GM18511 (cell line): ENCODE measurements at regions not wholly inside any gene's neighbourhood (a gene's known extent, or its start where the extent isn't known, plus 50 kb on each side); places are given as distances from the start of the nearest gene placed in this dataset.
"Not testable (repeated sequence)": the region's sequence is repeated elsewhere in the genome, so short reads cannot be mapped to it uniquely, and the experiment has no call there.

Source experiments
- ATAC-seq: cut with Tn5 transposase; IDR thresholded peaks from one replicate; pipeline ENCODE4 v1.9.1; 2021; ENCODE audit warnings: mild to moderate bottlenecking, moderate library complexity; ENCODE audit not compliant: unreplicated experiment

GRCh38 chr9:18066608-18067007 is 407.3 kb upstream of the ADAMTSL1 start:
- ATAC-seq, result not testable (repeated sequence)

DNA sequence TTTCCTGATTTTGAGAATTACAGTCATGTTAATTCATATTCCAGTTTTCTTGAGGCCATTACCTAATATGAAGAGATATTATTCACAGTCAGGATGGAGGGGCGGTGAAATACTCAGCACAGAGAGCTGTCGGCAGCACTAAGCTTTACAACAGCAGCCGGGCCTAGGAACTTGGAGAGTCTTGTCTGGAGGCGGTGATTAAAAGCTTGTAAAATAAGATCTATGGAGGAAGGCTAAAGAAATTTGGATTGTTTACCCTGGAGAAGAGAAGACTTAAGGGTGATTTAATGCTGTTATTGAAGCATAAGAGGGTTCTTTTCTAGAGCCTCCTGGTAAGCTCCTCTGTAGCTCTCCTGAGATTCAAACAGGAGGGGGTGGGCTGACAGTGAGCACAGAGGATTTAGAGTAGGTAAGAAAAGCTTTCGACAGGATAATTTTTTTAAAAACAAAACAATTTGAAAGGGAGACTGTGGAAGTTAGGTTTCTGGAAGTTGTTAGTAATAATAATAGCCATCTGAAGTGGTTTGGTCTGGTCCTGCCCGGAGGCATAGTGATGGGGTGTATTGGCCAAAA is 406.3 kb upstream of the ADAMTSL1 start:
- no peak for ATAC-seq

GRCh38 chr9:18068900-18069299 is 405.1 kb upstream of the ADAMTSL1 start:
- ATAC-seq, result no peak

- no peak for ATAC-seq
These were observed 402.3 kb upstream of the ADAMTSL1 start for GRCh38 chr9:18071651-18072060.

GRCh38 chr9:18073002-18073401 is 401.0 kb upstream of the ADAMTSL1 start:
- ATAC-seq, result no peak

DNA sequence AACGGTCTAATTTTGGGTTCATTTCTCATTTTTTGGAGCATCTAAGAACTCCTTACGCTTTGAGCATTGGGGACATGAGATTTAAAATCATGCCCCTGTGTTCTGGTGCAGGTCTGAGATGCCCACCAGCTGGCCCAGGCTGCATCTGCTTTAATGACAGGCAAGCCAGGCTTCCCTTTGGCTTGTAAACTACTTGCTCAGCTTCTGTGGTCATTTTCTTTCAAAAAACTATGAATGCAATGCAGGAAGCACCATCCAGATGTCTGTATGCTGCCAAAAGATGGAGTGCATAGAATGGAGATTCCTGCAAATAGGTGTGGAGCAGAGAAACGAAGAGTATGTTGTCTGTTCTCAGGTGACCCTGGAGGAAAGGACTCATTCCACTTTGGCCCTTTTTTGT is 399.9 kb upstream of the ADAMTSL1 start:
- no peak for ATAC-seq

DNA sequence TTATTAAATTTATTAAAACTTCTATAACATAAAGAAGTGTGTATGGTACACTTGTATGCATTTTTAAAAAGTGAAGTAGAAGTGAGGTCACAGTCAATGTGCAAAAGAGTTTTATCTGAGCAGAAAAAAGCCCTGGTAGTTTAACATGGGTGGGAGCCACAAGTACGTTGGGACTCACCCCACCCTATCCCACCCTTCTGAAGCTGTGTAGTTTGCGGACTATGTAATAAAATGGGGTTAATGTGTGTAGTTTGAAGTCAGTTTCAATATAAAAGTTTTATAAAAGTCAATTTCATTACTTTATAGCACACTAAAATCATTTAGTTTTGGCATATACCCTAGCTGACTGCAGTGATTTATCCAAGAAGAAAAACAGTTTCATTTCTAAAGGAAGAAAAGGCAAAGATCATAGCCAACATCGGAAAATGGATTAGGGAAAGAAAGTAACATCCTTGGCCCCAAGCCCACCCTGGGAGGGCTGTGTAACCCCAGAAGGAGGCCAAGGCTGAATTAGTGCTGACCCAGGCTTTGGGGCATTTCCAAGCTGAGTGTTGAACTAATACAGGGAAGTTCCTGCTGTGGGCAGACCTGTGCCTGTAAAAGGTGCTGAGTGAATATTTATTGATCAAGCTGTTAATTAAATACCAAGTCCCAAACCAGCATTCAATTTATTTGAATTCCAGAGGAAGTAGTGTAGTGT is 398.6 kb upstream of the ADAMTSL1 start:
- ATAC-seq, result no peak

DNA sequence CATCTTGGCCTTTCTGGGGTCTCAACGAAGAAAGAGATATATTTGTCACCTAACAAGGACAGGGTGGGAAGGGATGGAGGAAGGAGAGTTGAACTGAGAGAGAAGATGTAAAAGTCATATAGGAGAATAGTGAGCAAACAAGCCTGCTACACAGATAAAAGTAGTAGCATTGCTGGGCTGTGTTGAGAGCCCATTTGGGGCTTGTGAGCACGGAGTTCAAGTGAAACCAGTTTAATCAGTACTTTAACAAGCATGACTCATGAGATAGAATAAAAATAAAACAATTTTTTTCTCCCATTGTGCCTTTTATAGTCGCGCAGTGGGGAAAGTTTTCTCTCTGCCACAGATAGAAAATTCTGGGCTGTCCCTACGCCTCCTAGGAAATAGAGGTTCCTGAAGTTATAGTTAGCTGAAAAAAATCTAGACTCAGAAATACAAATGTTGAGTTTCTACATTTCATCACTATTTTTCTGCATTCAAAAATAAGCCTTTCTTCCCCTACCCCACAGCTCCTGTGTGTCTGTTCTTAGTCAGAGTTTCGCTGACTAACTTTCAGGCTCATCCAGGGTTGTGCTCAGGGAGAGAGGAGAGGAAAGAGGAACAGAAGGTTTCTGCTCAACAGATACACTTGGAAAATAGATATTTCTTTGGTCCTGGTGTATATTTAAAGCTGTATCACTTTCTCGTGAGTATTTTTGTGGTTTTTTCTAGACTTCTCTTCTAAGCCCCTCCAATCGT is 395.8 kb upstream of the ADAMTSL1 start:
- ATAC-seq, result no peak

- ATAC-seq, result no peak
These were observed 381.8 kb upstream of the ADAMTSL1 start for GRCh38 chr9:18092138-18092537.

DNA sequence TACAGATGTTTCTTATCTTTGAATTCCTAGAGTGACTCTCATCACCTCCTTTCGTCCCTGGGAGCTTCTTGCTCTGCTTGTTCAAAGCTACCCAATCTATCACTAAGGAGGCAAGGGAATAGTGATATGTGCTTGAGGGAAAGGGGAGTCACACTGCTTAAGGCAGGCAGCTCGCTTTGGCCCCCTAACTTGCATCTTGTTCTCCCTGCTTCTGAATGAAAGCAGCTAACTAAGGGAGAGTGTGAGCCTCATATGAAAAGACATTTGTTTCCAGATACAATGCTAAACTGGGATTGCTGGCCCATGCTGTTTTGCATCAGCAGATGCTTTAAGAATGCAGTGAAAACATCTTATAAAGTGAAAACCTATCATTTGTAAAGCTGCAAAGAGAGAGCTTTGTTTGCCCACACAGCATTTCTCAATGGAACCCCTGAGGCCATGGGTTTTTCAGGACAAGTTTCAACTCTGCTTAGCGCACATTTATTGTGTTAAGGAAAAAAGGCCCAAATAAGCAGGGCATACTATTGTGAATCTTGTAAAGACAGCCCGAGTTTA is 367.9 kb upstream of the ADAMTSL1 start:
- ATAC-seq, result no peak

GRCh38 chr9:18109675-18110074 is 364.3 kb upstream of the ADAMTSL1 start:
- no peak for ATAC-seq

GRCh38 chr9:18111146-18111545 is 362.8 kb upstream of the ADAMTSL1 start:
- ATAC-seq, result no peak

DNA sequence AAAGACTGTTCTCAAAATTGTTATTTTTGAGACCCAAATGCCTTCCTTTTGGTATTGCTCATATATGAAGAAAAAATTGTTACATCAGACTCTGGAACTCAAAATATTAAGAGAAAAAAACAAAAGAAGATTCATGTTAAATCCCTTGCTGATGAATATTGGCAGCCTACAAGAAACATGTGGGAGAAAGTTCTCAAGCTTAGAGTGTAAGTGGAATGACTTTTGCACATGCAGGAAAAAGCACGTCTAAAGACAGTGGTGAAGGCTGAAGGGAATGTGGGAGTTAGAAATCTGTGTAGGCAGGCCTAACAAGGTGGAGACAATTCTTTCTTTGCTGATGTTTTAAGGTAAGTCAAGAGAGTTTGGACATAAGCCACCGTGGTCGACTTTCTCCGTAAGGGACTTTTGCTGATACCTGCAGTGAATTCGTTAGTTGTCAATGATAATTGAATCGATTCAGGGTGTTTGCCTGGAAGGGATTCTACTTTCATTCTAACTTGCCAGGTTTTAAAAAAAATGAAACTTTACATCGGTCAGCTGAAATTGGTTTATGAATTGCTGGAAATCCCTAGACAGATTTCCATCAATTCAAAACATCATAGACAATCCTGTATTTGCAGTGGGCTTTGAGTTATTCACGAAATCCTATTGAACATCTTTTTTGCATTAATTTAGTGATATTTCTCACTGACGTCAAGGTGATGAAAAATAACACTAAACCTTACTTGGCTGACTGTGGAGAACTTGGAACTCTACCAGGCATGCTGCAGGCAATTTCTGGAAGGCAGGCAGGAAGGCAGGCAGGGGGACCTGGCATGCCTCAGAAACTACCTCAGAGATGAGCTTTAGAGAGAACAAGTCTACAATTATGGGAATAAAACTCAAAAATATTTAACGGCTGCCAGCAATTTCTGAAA is 359.1 kb upstream of the ADAMTSL1 start:
- ATAC-seq, result no peak

DNA sequence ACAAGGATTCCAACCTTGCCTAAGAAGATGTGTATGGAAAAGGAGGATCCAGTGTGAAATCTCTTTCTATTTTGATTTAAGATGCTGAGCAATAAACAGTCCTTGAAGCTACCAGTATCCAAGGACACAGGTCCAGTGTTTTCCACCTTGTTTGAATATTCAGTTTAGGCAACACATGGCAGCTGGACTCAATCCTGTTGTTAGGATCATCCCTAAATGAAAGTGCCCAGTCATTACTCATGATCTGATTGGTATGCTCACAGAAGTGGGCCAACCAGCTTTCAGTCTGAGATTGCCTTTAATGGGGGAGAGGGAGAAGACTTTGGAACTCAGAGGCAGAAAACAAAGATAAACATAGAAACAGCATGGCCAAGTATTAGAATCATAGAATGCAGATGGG is 355.7 kb upstream of the ADAMTSL1 start:
- ATAC-seq, result no peak

DNA sequence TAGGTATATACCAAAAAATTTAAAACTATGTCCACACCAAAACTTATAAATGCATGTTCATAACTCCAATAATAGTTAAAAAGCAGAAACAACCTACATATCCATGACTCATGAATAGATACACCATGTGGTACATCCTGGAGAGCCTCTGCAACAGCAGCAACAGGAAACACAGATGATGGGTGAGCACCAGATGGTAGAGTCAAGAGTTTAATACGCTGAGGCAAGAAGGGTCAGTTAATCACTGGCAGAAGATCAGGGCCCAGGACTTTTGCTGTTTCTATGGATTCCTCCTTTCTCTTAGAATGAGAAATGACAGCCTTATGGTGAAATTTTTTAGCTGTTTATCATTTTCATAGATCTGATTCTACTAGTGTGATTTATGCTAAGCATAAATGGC is 351.8 kb upstream of the ADAMTSL1 start:
- no peak for ATAC-seq

GRCh38 chr9:18124760-18125159 is 349.2 kb upstream of the ADAMTSL1 start:
- ATAC-seq, result no peak

- no peak for ATAC-seq
These were observed 347.0 kb upstream of the ADAMTSL1 start for GRCh38 chr9:18126831-18127498.

GRCh38 chr9:18127499-18127875 is 346.5 kb upstream of the ADAMTSL1 start:
- ATAC-seq, result no peak

- ATAC-seq, result no peak
These were observed 344.1 kb upstream of the ADAMTSL1 start for GRCh38 chr9:18129809-18130334.

DNA sequence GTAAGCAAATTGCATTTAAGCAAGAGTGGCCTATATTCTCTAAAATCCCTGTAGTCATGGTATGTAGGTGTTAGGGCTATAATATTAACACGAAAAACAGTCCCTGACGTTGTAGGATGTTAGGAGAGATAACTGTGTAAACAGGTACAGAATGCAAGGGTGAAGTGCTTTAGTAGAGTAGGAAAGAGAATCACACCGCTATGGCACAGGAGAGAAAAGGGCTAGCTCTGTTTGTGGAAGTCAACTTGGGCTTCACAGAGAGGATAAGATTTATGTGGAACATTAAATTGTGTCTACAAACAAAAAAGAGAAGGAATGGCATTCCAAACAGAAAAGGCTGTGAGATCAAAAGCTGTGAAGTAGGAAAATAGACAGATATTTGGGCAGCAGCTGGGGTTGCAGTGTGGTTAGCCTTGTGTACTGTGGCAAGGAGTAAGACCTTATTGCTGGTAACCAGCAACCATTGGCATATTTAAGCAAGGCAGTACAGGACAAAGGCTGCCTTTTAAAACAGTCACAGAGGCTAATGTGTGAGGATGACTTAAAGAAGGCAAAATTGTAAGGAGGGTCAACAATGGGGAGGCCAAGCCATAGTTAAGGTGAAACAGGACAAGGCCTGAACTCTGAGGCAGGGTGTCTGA is 337.5 kb upstream of the ADAMTSL1 start:
- no peak for ATAC-seq
